G401.6 (cell line): ENCODE measurements at regions not wholly inside any gene's neighbourhood (a gene's known extent, or its start where the extent isn't known, plus 50 kb on each side); places are given as distances from the start of the nearest gene placed in this dataset.
A peak's percentile ranks its signal among the peaks of the same experiment; 100 is the strongest.

Source experiments
- FAIRE-seq: peaks from 2 replicates; lab custom pipeline; 2012; peaks lifted over from hg19 to GRCh38; lab: Jason Lieb, UNC

DNA sequence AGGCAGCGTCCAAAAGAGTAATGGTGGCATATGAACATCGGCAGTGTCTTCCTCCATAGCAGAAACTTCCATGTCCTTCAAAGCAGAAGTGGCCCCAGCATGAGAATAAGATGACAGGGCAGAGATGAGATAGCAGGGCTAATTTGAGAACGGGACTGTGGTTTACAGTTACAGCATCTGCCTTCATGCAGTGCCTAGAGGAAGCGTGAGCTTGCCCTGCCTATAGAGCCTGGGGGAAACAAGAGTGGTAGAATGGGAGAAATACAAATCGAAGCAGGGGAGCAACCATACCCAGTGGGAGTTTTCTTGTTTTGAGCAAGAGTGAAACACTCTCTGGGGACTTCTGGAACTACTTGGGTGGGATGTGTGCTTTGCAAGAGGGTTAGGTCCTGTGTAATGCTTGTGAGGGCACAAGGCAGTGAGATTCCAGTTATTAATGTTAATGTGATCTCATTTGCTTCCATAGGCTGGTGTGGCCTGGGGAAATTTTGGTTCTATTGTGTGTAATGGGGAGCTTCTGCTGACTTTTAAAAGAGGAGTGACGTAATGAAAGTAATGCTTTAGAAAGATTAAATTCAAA is 616.9 kb downstream of the ZIC1 start:
- FAIRE-seq: no peak

DNA sequence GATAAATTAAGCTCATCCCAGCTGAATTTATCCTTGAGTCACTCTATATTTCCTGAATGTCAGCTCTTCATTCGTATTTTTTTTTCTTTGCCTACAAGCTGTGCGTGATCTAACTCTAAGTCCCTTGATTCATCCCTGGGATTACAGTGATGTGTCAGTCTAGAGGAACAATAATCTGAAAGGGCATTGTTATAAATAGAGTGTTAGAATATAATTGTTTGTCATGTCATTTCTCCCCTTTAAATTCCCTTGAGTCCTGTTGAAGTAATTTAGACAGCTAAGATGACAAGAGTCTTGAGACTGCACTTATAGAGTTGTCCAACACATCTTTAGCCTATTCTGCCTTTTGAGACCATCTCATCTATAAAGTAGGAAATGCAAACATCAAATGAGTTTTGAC is 621.8 kb downstream of the ZIC1 start:
- no peak for FAIRE-seq

DNA sequence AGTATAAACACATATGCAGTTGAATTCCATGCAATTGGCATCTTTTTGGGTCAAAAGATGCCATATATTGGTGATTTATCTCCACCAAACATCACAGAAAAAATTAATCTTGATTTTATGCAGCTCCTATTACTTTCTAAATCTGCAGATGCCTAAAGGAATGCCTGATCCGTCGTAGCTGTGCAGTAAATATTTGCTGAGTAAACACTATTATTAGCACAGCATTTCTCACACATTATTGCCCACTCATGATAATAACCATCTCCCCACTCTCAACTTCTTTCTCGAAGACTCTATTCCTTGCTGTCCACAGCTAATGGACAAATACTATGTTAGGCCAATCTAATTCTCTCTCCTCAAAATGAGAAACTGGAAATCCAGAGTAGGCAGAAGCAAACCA is 625.2 kb downstream of the ZIC1 start:
- no peak for FAIRE-seq

DNA sequence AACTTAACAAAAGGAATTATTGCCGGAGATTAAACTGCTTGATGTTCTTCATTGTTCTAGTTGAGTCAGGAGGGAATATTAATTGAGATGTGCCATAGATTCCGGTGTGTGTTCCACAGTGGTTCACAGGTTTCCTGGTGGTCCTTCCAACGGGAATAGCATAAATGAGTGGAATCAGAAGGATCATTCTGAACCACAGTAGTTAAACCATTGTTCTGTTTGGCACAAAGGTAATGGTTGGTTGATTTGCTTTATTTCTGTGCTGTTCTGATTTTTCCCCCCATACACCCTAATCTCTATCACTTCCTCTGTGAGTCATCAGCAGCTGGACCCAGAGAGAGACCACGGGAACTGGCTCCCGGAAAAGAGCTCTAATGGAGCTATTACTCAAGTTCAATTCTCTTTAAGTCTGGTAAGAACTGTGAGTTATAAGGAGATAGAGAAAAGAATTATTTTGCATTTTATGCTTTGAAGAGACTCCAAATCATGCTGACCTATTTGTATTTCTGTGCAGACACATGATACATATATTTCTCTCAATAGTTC is 627.2 kb downstream of the ZIC1 start:
- FAIRE-seq: no peak

DNA sequence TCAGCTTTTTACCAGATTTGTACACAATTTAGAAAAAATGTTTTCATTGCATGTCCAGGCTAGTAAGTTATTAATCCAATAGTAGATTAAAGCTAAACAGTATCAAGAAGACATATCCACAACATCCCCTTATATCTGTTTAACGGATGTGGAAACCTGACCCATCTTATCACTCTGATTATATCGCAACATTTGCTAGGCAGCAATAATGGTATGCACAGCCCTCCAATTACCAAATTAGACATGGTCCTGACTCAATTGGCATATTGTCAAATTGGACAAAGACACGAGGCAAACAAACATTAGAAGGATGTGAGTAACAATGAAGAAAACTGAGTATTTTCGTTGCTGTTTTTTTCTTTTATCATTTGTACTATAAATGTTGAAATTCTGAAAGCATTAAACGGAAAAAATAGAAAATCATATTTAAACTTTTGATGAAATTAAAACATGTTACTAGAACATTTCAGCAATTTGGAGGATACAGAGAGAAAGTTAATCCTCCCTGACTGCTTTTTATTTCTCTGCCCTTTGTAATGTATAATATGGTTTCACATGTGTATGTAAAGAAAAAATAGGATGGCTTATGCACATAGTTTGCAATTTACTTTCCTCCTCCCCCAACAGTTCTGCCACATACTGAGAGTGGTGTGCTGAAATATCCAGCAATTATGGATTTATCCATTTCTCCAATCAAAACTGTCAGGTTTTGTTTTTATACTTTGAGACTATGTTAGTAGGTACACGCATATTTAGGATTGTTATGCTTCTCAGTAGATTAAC is 633.7 kb downstream of the ZIC1 start:
- no peak for FAIRE-seq

DNA sequence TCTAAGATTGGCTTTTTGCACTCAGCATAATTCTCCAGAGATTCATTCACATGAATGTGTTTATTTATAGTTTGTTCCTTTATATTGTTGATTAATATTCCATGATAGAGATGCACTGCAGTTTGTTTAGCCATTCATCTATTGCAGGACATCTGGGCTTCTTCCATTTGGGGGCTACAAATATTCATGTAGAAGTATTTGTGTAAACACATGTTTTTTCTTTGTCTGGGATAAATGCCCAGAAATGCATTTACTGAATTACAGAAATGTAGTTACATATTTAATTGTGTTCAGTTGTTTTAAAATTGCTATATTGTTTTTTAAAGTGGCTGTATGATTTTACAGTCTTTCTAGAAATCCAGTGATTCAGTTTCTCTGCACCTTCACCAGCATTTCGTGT is 635.0 kb downstream of the ZIC1 start:
- FAIRE-seq: no peak

DNA sequence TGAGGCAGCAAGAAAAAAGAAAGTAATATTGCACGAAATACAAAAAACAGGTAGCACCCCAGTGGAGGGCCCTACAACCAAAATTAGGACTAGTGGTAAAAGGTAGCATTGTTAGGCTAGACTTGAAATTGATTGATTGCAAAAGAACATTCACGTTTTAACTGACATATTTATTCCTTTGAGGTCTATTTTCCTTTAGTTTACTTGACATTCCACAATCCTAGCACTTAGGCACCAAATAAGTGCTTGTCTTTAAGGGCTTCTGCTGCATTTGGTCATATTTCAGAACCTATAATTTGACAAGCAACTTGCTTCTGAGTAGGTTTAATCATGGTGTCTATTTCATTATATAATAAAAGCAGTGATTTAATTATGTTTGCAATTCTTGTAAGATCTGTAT is 642.7 kb upstream of the AGTR1 start:
- FAIRE-seq: no peak

DNA sequence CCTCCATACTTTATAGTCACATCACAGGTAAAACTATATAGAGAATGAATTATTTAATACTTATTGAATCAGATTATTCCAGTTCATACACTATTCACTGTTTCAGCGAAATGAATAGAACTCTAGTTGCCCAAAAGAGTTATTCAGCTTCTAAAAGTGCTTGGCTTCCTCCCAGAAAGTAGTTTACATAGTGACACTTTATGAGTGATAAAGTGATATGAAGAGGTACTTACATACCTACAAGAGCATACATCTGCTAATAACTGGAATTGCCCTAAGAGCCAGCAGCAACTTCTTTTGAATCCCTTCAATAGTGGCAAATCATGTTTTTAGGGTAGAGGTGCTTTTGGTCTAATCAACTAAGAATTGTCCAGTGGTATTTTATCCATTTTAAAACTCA is 635.1 kb upstream of the AGTR1 start:
- no peak for FAIRE-seq

DNA sequence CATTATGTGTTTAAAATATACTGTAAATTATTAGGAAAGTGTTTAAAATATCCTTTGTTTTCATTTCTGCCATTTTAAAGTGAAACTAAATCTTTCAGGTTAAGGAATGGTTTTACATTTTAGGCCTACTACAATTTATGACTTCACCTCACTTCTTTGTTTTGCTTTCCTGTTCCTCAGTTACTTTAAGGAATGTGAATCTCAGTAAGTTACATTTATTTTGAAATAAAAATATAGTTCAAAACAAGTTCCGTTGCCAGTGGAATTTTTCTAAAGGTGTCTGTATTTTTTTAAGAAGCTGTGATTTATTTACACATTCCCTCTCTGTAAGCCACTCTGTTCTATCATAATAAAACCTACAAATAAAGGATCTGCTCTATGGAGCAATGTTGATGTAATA is 630.9 kb upstream of the AGTR1 start:
- peak; percentile 33 for FAIRE-seq

DNA sequence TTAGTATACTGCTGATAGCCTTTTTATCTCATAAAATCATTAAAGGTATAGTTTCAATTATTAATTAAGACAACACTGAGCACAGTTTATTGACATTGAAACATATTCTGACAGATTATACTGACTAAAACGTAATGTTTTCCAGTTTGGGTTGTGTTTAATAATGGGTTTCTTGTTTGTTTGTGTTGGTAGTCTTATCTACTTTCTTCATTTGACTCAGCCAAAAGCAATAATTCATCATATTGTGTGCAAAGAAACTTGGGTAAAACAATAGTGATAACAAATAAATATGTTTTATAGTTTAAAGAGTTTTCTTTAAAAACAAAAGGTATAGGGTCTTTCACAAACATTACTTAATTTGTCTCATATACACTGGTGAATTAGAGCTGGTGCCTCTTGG is 629.2 kb upstream of the AGTR1 start:
- no peak for FAIRE-seq

DNA sequence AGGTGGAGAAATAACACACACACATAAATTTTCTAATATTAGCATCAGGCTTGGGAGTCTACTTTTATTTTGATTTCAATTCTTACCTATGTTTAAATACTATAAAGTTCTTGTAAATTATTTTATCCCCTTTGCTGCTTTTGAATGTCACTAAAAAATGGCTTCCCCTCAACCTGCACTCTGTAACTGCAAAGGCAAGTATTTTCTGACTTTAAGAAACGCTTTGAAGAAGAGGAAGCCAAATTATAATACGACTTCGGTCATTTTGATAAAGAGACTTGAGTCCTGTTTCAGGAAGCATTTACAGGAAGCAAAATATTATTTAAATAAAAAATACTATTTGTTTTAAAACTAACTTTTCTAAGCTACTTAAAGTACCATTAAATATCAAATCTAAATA is 627.7 kb upstream of the AGTR1 start:
- FAIRE-seq: no peak

DNA sequence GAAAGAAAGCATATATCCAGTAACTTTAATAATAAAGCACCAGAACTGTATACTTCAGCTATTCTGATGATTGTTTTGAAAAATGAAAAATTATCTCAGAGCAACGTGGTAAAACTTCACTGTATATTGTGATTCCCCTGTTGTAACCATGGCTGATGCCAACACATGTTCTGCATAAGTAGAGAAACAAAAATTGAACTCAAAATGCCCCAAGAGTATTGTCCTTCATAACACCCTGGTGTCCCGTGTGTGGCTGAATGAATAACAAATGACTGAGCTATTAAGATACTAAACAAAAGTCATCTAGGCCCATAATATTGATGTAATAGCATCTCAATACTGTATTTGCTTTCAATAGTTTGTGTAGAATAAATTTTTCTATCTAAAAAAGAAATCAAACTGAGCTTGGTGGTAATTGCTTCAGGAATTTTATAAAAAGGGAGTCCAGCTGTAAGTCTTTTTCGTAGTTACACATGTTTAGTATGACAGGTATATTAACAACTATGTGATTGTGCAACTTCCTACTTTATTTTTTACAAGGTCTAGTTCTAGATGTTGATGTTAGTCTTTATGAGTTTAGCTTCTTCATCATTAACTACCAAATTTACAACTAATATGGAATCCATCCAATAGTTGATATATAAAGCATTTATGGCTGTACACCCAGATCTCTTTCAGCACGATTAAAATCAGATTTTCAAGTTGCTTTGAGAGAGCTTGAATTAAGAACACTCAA is 623.8 kb upstream of the AGTR1 start:
- FAIRE-seq: no peak

DNA sequence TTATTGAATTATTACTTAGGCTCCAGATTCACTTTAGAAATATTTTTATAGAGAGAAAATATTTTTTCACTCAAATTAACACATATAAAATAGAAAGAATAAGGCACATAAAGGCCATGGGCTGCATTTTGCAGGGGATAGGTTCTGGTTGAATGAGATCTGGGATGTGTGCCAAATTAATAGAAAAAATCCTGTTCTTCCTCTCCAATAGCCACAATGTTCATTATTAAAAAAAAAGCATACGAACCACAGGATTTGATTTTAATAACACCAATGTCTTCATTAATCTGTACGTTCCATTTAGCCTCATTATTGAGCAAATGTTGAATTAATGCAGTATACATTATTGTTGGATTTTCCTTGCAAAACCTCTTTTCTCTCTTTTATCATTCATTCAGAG is 622.8 kb upstream of the AGTR1 start:
- FAIRE-seq: no peak

DNA sequence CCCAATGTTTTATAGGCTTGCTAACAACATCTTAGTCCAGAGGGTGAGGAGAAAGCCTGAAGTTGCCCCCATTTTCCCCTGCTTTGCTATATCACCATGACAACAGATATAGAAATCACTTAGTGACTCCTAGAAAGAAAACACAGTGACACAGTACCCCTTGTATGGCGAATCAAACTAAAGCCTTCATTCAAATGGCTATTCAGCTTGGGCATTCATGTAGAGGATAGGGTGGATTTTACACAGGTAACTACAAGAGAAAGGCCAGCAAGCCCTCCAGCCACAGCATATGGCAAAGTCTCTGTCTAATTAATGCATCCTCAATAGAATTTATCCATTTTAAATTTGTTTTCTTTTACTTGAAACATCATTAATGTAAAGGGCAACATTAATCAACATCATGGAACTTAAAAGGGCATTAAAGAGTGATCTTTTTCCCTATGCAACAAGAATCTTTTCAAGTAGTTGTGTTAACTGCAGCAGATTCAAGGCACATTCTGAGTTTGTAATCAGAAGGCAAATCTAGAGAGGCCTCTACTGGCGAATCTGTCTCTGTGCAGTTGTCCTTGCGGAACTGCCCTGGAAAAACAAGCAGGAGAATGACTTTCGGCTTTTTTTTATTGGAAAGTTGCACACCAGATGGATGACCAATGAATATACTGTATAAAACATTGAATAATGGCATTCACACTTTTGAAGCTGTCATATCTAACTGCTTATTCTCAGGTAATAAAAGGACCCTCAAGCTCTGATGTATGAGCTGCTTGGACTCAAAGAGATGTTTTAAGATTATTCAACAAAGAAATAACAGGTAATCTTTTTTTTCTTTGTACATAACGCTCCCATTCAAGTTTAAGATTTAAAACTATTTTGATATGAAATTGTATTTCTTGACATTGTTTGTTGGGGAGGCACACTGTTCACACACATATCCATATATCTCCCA is 621.7 kb upstream of the AGTR1 start:
- peak; percentile 63 for FAIRE-seq

DNA sequence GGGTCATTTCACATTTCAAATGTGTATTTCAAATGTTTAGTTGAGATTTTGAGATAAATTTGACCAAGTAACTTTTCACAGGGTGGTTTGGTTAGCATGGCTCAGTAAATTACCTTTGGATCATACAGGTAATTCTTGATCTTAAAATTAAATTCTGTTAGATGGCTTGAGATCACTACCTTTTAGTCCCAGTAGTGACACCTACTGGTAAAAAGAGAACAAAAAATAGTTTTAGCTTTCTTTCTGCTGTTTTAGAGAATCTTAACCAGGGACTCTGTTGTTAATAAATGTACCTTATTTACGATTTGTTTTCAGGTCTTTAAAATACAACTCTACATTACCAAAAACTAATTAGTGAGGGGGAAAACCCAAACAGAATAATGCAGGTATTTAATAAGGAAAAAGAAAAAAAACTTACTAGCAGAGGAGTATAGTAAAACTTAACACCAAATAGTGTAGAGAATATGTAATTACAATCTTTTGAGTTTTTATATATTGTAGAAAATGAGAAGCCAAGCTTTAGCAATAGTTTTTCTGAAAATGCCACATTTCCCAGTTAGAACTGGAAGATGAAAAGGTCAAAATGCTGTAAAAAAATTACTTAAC is 620.3 kb upstream of the AGTR1 start:
- peak; percentile 86 for FAIRE-seq

DNA sequence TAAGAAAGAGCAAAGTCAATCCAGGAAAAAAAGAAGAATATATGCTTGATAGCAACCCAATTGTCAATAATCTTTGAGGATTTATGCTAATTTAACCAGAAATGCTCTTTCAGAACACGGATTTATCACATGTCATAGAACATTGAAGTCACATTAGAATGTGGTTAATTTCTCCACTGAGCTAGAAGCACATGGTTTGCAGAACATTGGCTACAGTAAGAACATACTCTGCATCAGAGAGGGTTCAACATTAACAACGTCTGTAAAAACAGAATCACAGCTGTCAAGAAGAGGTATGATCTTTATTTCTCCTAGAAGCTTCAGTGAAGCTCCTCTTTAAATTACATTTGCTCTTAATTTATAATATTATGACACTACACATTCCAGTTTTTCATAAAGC is 619.7 kb upstream of the AGTR1 start:
- FAIRE-seq: no peak

DNA sequence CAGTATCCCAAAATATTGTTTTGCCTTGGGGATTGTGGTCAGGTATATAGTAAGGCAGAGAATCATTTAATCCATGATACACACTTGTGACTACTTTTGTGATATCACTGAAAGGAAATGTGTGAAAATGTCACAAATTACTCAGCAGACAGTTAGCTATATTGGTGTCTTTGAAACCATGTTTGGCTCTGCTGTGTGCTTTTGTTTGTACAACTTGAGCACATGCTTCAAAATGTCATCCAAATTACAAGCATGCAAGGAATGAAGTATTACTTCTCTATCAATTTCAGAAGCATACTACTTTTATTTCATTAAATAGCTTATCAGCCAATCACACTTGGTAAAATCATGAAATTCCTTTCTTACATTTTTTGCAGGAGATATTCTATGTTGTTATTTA is 619.0 kb upstream of the AGTR1 start:
- FAIRE-seq: no peak

DNA sequence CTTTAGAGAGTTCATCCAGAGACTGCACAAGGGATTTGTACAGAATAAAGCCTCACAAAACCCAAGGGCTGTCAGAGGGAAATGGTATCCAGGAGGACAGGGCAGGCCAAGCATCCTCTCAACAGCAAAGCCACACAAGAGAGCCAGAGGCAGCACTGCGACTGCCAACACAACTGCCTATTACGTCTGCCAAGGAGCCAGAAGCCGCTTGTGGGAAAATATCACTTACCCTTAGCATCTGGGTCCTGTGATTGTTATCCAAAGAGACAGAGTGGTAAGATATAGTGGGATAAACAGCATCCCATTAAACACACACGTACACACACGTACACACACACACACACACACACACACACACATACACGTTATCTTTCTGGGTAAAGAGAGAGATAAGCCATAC is 618.3 kb upstream of the AGTR1 start:
- no peak for FAIRE-seq

DNA sequence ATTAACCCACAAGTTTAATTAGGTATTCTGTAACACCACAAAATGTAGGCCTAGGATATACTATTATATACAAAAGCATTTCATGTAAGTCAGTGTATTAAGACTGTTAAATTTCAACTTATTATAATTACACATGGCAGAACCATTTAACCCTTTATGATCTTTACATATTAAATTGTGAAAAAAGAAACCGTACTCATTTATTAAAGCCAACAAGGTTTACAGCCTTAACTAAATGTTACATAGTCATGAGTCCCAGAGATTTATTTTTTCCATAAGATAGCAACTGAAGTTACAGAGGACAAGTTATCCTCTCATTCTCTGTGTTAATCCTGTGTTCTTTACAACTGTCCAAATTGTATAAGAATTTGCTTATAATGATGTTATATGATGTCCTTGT is 615.8 kb upstream of the AGTR1 start:
- no peak for FAIRE-seq

DNA sequence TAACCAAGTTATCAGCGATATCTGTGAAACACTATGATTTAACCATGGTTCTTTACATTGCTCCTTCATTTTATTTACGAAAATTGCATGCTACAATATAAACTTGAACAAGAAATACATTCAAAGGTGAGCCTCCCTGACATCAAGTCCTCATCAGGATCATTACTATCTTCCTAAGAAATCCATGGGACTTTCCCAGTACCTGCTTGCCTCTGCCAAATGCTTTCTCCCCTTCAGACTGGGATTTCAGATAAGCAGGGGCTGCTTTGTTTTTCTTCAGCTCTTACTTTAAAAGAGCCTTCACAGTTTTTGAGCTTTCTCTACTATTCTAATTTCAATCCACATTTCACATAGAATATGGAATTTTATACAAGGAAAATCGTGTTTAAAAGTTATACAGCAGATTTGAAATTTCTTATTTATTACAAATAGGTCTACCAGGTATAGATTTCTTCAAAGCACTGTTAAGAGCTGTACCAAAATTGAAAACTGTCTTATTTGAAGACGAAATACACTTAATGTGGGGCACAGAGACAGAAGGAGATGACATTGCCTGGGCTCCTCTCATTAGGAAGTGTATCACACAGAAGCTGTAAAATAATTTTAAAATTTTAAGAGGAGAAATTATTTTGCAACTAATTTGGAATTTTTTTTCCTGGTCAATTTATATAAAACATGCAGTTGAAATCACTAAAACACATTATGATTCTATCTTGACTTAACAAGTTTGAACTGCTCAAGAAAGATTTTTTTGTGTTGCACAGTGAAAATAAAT is 615.0 kb upstream of the AGTR1 start:
- no peak for FAIRE-seq
